Sigmoid colon (tissue), 4 donors: ENCODE measurements at regions not wholly inside any gene's neighbourhood (a gene's known extent, or its start where the extent isn't known, plus 50 kb on each side); places are given as distances from the start of the nearest gene placed in this dataset.

ENCODE experiments used
- EP300 ChIP-seq, 4 donors: sonication (generic); formaldehyde crosslinking; IDR thresholded peaks; one replicate each; pipeline ENCODE4 v1.6.1; 2017; ENCODE audit warnings: antibody characterized with exemption in 4 of 4
- POLR2A ChIP-seq, 2 donors: fragments of 450-650 bp; IDR thresholded peaks; one replicate each; pipeline ENCODE4 v1.6.1; 2016; ENCODE audit warnings: antibody characterized with exemption in 2 of 2, mild to moderate bottlenecking in 2 of 2, moderate library complexity in 2 of 2
- TF ChIP-seq, protein P1 (sequence below), 4 experiments: fragments of 450-650 bp in 3 of 4; fragments of 200-600 bp in 1 of 4; IDR thresholded peaks; one replicate each; pipeline ENCODE4 v1.5.1; 2016 to 2019; ENCODE audit warnings: antibody characterized with exemption in 4 of 4, mild to moderate bottlenecking in 3 of 4, moderate library complexity in 2 of 4

- TF ChIP-seq, protein P1, sequence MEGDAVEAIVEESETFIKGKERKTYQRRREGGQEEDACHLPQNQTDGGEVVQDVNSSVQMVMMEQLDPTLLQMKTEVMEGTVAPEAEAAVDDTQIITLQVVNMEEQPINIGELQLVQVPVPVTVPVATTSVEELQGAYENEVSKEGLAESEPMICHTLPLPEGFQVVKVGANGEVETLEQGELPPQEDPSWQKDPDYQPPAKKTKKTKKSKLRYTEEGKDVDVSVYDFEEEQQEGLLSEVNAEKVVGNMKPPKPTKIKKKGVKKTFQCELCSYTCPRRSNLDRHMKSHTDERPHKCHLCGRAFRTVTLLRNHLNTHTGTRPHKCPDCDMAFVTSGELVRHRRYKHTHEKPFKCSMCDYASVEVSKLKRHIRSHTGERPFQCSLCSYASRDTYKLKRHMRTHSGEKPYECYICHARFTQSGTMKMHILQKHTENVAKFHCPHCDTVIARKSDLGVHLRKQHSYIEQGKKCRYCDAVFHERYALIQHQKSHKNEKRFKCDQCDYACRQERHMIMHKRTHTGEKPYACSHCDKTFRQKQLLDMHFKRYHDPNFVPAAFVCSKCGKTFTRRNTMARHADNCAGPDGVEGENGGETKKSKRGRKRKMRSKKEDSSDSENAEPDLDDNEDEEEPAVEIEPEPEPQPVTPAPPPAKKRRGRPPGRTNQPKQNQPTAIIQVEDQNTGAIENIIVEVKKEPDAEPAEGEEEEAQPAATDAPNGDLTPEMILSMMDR (IDR thresholded peaks at IDR 0.05) = peak in 1 of 4 experiments; percentile 39
- no peak for TF ChIP-seq POLR2A (IDR thresholded peaks at IDR 0.05)
- TF ChIP-seq EP300 (IDR thresholded peaks at IDR 0.05) = no peak
Observed at GRCh38 chrX:35380808-35381700, 417.1 kb upstream of the MAGEB16 start.
